IMR-90 (cell line): ENCODE measurements at regions not wholly inside any gene's neighbourhood (a gene's known extent, or its start where the extent isn't known, plus 50 kb on each side); places are given as distances from the start of the nearest gene placed in this dataset.
A peak's percentile ranks its signal among the peaks of the same experiment; 100 is the strongest.

ENCODE experiments used
- ATAC-seq: fragments of 200-7000 bp; cut with Tn5 transposase; 2 replicates; pipeline ENCODE4 v1.9.1; 2020; ENCODE audit warnings: low read depth, mild to moderate bottlenecking, moderate library complexity
- BruUV-seq: library from RNA; stranded (reverse); fragments of 400-500 nt; replicated peaks from 2 replicates; lab custom pipeline; 2021; lab: Mats Ljungman, UMichigan
- CTCF ChIA-PET: fragments of 300-600 bp; formaldehyde crosslinking; extraction: SDS; loops from one replicate; lab custom pipeline; 2021; ENCODE audit warnings: antibody characterized with exemption; lab: Yijun Ruan, JAX
- POLR2A ChIA-PET: fragments of 300-600 bp; sonication (Branson Sonifier 250); formaldehyde crosslinking; loops from one replicate; lab custom pipeline; 2022; ENCODE audit warnings: antibody characterized with exemption; ENCODE audit not compliant: unreplicated experiment; lab: Charles Lee
- DNase-seq: peaks from one replicate; pipeline ENCODE4 v3.0.0; 2013
- H2AFZ ChIP-seq: replicated peaks from 2 replicates; pipeline ENCODE3; 2013; ENCODE audit warnings: low read length, mild to moderate bottlenecking; ENCODE audit not compliant: poor library complexity
- H2AK5ac ChIP-seq: 2 replicates; pipeline ENCODE4 v1.6.1; 2013; ENCODE audit warnings: low read depth, low read length, inconsistent platforms
- H2AK9ac ChIP-seq: replicated peaks from 2 replicates; pipeline ENCODE3; 2013; ENCODE audit warnings: mild to moderate bottlenecking, low read depth, low read length, moderate library complexity; ENCODE audit not compliant: poor library complexity
- H2BK120ac ChIP-seq: 2 replicates; pipeline ENCODE4 v1.6.1; 2013; ENCODE audit warnings: low read depth, low read length, inconsistent platforms
- H2BK15ac ChIP-seq: 3 replicates; pipeline ENCODE4 v1.6.1; 2013; ENCODE audit warnings: low read depth, low read length, inconsistent platforms
- H2BK20ac ChIP-seq: 2 replicates; pipeline ENCODE4 v1.6.1; 2013; ENCODE audit warnings: low read depth, mild to moderate bottlenecking, inconsistent platforms, low read length, moderate library complexity
- H2BK5ac ChIP-seq: 2 replicates; pipeline ENCODE4 v1.6.1; 2013; ENCODE audit warnings: mild to moderate bottlenecking, low read depth, low read length, inconsistent platforms; ENCODE audit not compliant: poor library complexity, severe bottlenecking
- H3K14ac ChIP-seq: replicated peaks from 2 replicates; pipeline ENCODE4 v1.6.1; 2013; ENCODE audit warnings: low read depth, low read length, inconsistent platforms
- H3K18ac ChIP-seq: 2 replicates; pipeline ENCODE4 v1.6.1; 2013; ENCODE audit warnings: low read depth, low read length, control low read depth
- H3K23ac ChIP-seq: 2 replicates; pipeline ENCODE4 v1.6.1; 2013; ENCODE audit warnings: low read depth, low read length, inconsistent platforms
- H3K27ac ChIP-seq: 2 replicates; pipeline ENCODE4 v1.5.1; 2013; ENCODE audit warnings: mild to moderate bottlenecking, control low read depth, low read length; ENCODE audit not compliant: insufficient read depth
- H3K27me3 ChIP-seq: 2 replicates; pipeline ENCODE4 v1.6.1; 2013; ENCODE audit warnings: low read length; ENCODE audit not compliant: control insufficient read depth, insufficient read depth
- H3K36me3 ChIP-seq: 2 replicates; pipeline ENCODE4 v1.6.1; 2013; ENCODE audit warnings: low read length, mixed read lengths; ENCODE audit not compliant: control insufficient read depth, insufficient read depth
- H3K4ac ChIP-seq: 2 replicates; pipeline ENCODE4 v1.6.1; 2013; ENCODE audit warnings: low read depth, low read length, inconsistent platforms
- H3K4me1 ChIP-seq: 2 replicates; pipeline ENCODE4 v1.6.1; 2013; ENCODE audit warnings: low read length, mixed read lengths; ENCODE audit not compliant: control insufficient read depth, insufficient read depth
- H3K4me2 ChIP-seq: 2 replicates; pipeline ENCODE4 v1.6.1; 2013; ENCODE audit warnings: low read depth, mild to moderate bottlenecking, control low read depth, low read length, moderate library complexity
- H3K4me3 ChIP-seq: 2 replicates; pipeline ENCODE4 v1.5.1; 2013; ENCODE audit warnings: low read depth, mild to moderate bottlenecking, control low read depth, low read length, moderate library complexity; ENCODE audit not compliant: insufficient read depth
- H3K56ac ChIP-seq: 2 replicates; pipeline ENCODE4 v1.6.1; 2013; ENCODE audit warnings: low read length, inconsistent platforms; ENCODE audit not compliant: insufficient read depth; ENCODE audit errors: extremely low read depth
- H3K79me1 ChIP-seq, 2 experiments: 2 replicates each; pipeline ENCODE4 v1.6.1; 2013; ENCODE audit warnings: low read length in 2 of 2, inconsistent platforms in 1 of 2, low read depth in 1 of 2
- H3K9ac ChIP-seq: 2 replicates; pipeline ENCODE4 v1.6.1; 2013; ENCODE audit warnings: low read depth, low read length, control low read depth
- H3K9me1 ChIP-seq: 2 replicates; pipeline ENCODE4 v1.6.1; 2013; ENCODE audit warnings: low read length, inconsistent platforms; ENCODE audit not compliant: insufficient read depth
- H3K9me3 ChIP-seq: 2 replicates; pipeline ENCODE4 v1.6.1; 2013; ENCODE audit warnings: low read length; ENCODE audit not compliant: control insufficient read depth, insufficient read depth
- H4K20me1 ChIP-seq: 2 replicates; pipeline ENCODE4 v1.6.1; 2013; ENCODE audit warnings: low read length, inconsistent platforms; ENCODE audit not compliant: insufficient read depth
- H4K5ac ChIP-seq: 2 replicates; pipeline ENCODE4 v1.6.1; 2013; ENCODE audit warnings: mild to moderate bottlenecking, low read depth, low read length, control low read depth
- H4K8ac ChIP-seq, 2 experiments: 2 replicates each; pipeline ENCODE4 v1.6.1; 2013; ENCODE audit warnings: low read depth in 2 of 2, low read length in 2 of 2, control low read depth in 1 of 2, inconsistent platforms in 1 of 2
- H4K91ac ChIP-seq: 2 replicates; pipeline ENCODE4 v1.6.1; 2013; ENCODE audit warnings: low read depth, low read length, inconsistent platforms; ENCODE audit not compliant: insufficient read depth
- MAFK ChIP-seq: IDR thresholded peaks from 2 replicates; pipeline ENCODE4 v1.6.1; 2012; ENCODE audit warnings: low read depth, low read length, improper control_type of control experiment
- MAZ ChIP-seq: IDR thresholded peaks from 2 replicates; pipeline ENCODE4 v1.6.1; 2012; ENCODE audit warnings: low read depth, mild to moderate bottlenecking, low read length, improper control_type of control experiment, moderate library complexity, borderline replicate concordance
- MXI1 ChIP-seq: IDR thresholded peaks from 2 replicates; pipeline ENCODE4 v1.6.1; 2012; ENCODE audit warnings: low read depth, mild to moderate bottlenecking, low read length, moderate library complexity, borderline replicate concordance
- NFE2L2 ChIP-seq: fragments of 150-350 bp; IDR thresholded peaks from 2 replicates; pipeline ENCODE4 v1.6.1; 2016; ENCODE audit warnings: low read depth, mild to moderate bottlenecking, low read length
- RAD21 ChIP-seq: IDR thresholded peaks from 2 replicates; pipeline ENCODE4 v1.6.1; 2012; ENCODE audit warnings: low read length, improper control_type of control experiment
- USF2 ChIP-seq: fragments of 150-350 bp; IDR thresholded peaks from 2 replicates; pipeline ENCODE4 v1.6.1; 2017; ENCODE audit warnings: mild to moderate bottlenecking, antibody characterized with exemption, low read length, low read depth
- WGBS, 2 experiments: methylation state at CpG; one replicate each; pipeline versions ENCODE4 v1.1.5 to v1.1.7; 2013; ENCODE audit warnings: missing lambda C conversion rate in 2 of 2; ENCODE audit not compliant: insufficient read length in 1 of 2; ENCODE audit errors: extremely low coverage in 2 of 2; 5-methylcytosine and 5-hydroxymethylcytosine counted together
- dilution Hi-C: fragments of 300-500 bp; cut with HindIII; formaldehyde crosslinking; loops from one replicate; pipeline ENCODE4 v1.14.3; 2018; ENCODE audit warnings: low sequenced_read_pairs; ENCODE audit not compliant: unreplicated experiment
- in situ Hi-C: fragments of 300-500 bp; cut with MboI; formaldehyde crosslinking; loops from 3 replicates; pipeline ENCODE4 v1.14.3; 2019; ENCODE audit warnings: low sequenced_read_pairs, inconsistent platforms, mixed read lengths
- intact Hi-C: fragments of 100-400 bp; cut with micrococcal nuclease; formaldehyde crosslinking; loops from 2 replicates; pipeline ENCODE4 v1.10.0; 2022

- no peaks in the 10 kb centered on the region for H3K36me3 ChIP-seq
- H3K56ac ChIP-seq: no peak overlapping the region
- POLR2A ChIA-PET: no interaction called here
- no peak overlapping the region for H4K91ac ChIP-seq
- H3K18ac ChIP-seq: no peak overlapping the region
- DNase-seq: no peak
- no peak overlapping the region for H2BK120ac ChIP-seq
- intact Hi-C loops: no loop called here
- no peaks in the 10 kb centered on the region for H3K27me3 ChIP-seq
- no peak overlapping the region for H2AK5ac ChIP-seq
- TF ChIP-seq USF2 (no peak), MXI1 (no peak), MAFK (peak; percentile 78), NFE2L2 (no peak), MAZ (no peak), RAD21 (no peak)
- H3K4me1 ChIP-seq: no peaks in the 10 kb centered on the region
- no peak overlapping the region for H3K9ac ChIP-seq
- H3K9me3 ChIP-seq: no peaks in the 10 kb centered on the region
- no peak overlapping the region for H3K27ac ChIP-seq
- no peak overlapping the region for H4K5ac ChIP-seq
- no peaks in the 10 kb centered on the region for H3K79me1 ChIP-seq
- no peak overlapping the region for H2AK9ac ChIP-seq
- no peak overlapping the region for H3K14ac ChIP-seq
- ATAC-seq: no peak
- WGBS, 2 experiments: 57% methylated on average over 1 of the region's 1 CpG; no CpG with 5 or more reads in 1 of the 2 experiments
- dilution Hi-C loops: no loop called here
- H3K4ac ChIP-seq: no peak overlapping the region
- CTCF ChIA-PET: no interaction called here
- no peaks in the 10 kb centered on the region for H3K9me1 ChIP-seq
- H4K8ac ChIP-seq: no peak overlapping the region
- no peak overlapping the region for H2BK15ac ChIP-seq
- no peak overlapping the region for H3K4me3 ChIP-seq
- BruUV-seq: no TSS peak
- no peak overlapping the region for H2AFZ ChIP-seq
- in situ Hi-C loops: no loop called here
- H3K4me2 ChIP-seq: no peak overlapping the region
- no peak overlapping the region for H2BK20ac ChIP-seq
- H4K20me1 ChIP-seq: no peaks in the 10 kb centered on the region
- no peak overlapping the region for H2BK5ac ChIP-seq
- no peak overlapping the region for H3K23ac ChIP-seq
These were observed 110.3 kb upstream of the EDNRB start for GRCh38 chr13:78028960-78029359.
